Osteoblast (primary cell): ENCODE measurements at regions not wholly inside any gene's neighbourhood (a gene's known extent, or its start where the extent isn't known, plus 50 kb on each side); places are given as distances from the start of the nearest gene placed in this dataset.

Experiments used
- DNase-seq: peaks from one replicate; pipeline ENCODE4 v3.0.0; 2011; ENCODE audit warnings: low spot score, mixed read lengths; ENCODE audit not compliant: insufficient read length; ENCODE audit errors: missing footprints
- H2AFZ ChIP-seq: 2 replicates; pipeline ENCODE4 v1.6.0; 2011; ENCODE audit warnings: mild to moderate bottlenecking, low read length
- H3K27ac ChIP-seq: 2 replicates; pipeline ENCODE4 v1.5.1; 2011; ENCODE audit warnings: mild to moderate bottlenecking, low read depth, low read length, moderate library complexity
- H3K27me3 ChIP-seq: 2 replicates; pipeline ENCODE4 v1.6.0; 2012; ENCODE audit warnings: mild to moderate bottlenecking, control low read depth, inconsistent platforms, low read length, moderate library complexity; ENCODE audit not compliant: insufficient read depth
- H3K36me3 ChIP-seq: 2 replicates; pipeline ENCODE4 v1.5.1; 2011; ENCODE audit warnings: mild to moderate bottlenecking, low read length, control low read depth, moderate library complexity; ENCODE audit not compliant: insufficient read depth
- H3K4me1 ChIP-seq: 2 replicates; pipeline ENCODE4 v1.5.1; 2011; ENCODE audit warnings: mild to moderate bottlenecking, low read length, control low read depth, moderate library complexity; ENCODE audit not compliant: insufficient read depth
- H3K4me2 ChIP-seq: 2 replicates; pipeline ENCODE4 v1.6.0; 2011; ENCODE audit warnings: mild to moderate bottlenecking, low read length; ENCODE audit not compliant: insufficient read depth
- H3K4me3 ChIP-seq: fragments of 200-600 bp; sonication (generic); 3 replicates; pipeline ENCODE4 v1.5.1; 2012; ENCODE audit warnings: mild to moderate bottlenecking, low read length, inconsistent platforms; ENCODE audit not compliant: insufficient read depth
- H3K79me2 ChIP-seq: 2 replicates; pipeline ENCODE4 v1.6.0; 2012; ENCODE audit warnings: mild to moderate bottlenecking, low read length, control low read depth, inconsistent platforms; ENCODE audit not compliant: insufficient read depth
- H3K9me3 ChIP-seq: 2 replicates; pipeline ENCODE4 v1.5.1; 2011; ENCODE audit warnings: low read depth, low read length, control low read depth
- H4K20me1 ChIP-seq: 2 replicates; pipeline ENCODE4 v1.6.0; 2012; ENCODE audit warnings: mild to moderate bottlenecking, low read length, control low read depth; ENCODE audit not compliant: insufficient read depth
- CTCF ChIP-seq: IDR thresholded peaks from 2 replicates; pipeline ENCODE4 v1.5.1; 2011; ENCODE audit warnings: mild to moderate bottlenecking, low read depth, low read length, moderate library complexity; ENCODE audit errors: extremely low read depth

GRCh38 chr15:70273808-70274207, 176.1 kb upstream of the TLE3 start:
- H3K4me3 ChIP-seq: no peak overlapping the region
- H4K20me1 ChIP-seq: no peaks in the 10 kb centered on the region

GRCh38 chr15:70272565-70273355, 175.0 kb upstream of the TLE3 start:
- H3K27ac ChIP-seq: no peak overlapping the region
- no peak overlapping the region for H2AFZ ChIP-seq
- H3K4me3 ChIP-seq: no peak overlapping the region
- no peak overlapping the region for H3K4me2 ChIP-seq
- no peak for DNase-seq
- no peaks in the 10 kb centered on the region for H3K9me3 ChIP-seq
- H3K4me1 ChIP-seq: peaks cover 26% of the 10 kb centered on the region
- no peaks in the 10 kb centered on the region for H3K79me2 ChIP-seq
- H3K27me3 ChIP-seq: no peaks in the 10 kb centered on the region
- no peaks in the 10 kb centered on the region for H3K36me3 ChIP-seq
- no peak for TF ChIP-seq CTCF
- no peaks in the 10 kb centered on the region for H4K20me1 ChIP-seq

More at GRCh38 chr15:70273808-70274207, 176.1 kb upstream of the TLE3 start:
- DNase-seq: no peak
- Histone ChIP-seq H3K27ac (no peak overlapping the region), H2AFZ (no peak overlapping the region), H3K9me3 (no peaks in the 10 kb centered on the region), H3K27me3 (no peaks in the 10 kb centered on the region), H3K36me3 (no peaks in the 10 kb centered on the region), H3K4me2 (no peak overlapping the region), H3K4me1 (peaks cover 19% of the 10 kb centered on the region), H3K79me2 (no peaks in the 10 kb centered on the region)
- no peak for TF ChIP-seq CTCF

- Histone ChIP-seq H3K27ac (no peak overlapping the region), H3K4me1 (peaks cover 36% of the 10 kb centered on the region), H3K4me3 (no peak overlapping the region), H3K4me2 (peak overlapping the region; percentile 3), H3K9me3 (no peaks in the 10 kb centered on the region), H4K20me1 (no peaks in the 10 kb centered on the region), H3K36me3 (no peaks in the 10 kb centered on the region), H3K79me2 (no peaks in the 10 kb centered on the region), H2AFZ (no peak overlapping the region), H3K27me3 (no peaks in the 10 kb centered on the region)
- DNase-seq: peak; percentile 99
- TF ChIP-seq CTCF: no peak
Measured at GRCh38 chr15:70271422-70272088, 173.8 kb upstream of the TLE3 start.

- Histone ChIP-seq H3K4me3 (no peak overlapping the region), H3K36me3 (no peaks in the 10 kb centered on the region), H3K79me2 (no peaks in the 10 kb centered on the region), H4K20me1 (no peaks in the 10 kb centered on the region), H3K27ac (no peak overlapping the region), H3K9me3 (no peaks in the 10 kb centered on the region), H2AFZ (no peak overlapping the region), H3K27me3 (no peaks in the 10 kb centered on the region), H3K4me1 (peaks cover 42% of the 10 kb centered on the region), H3K4me2 (no peak overlapping the region)
- DNase-seq: peak; percentile 35
- TF ChIP-seq CTCF: no peak
Measured at GRCh38 chr15:70270752-70271111, 173.0 kb upstream of the TLE3 start.
